HG03378 (cell line): ENCODE measurements at regions not wholly inside any gene's neighbourhood (a gene's known extent, or its start where the extent isn't known, plus 50 kb on each side); places are given as distances from the start of the nearest gene placed in this dataset.

Experiments used
- ATAC-seq: cut with Tn5 transposase; IDR thresholded peaks from one replicate; pipeline ENCODE4 v1.9.1; 2021; ENCODE audit warnings: mild to moderate bottlenecking, moderate library complexity; ENCODE audit not compliant: unreplicated experiment

- ATAC-seq: no peak
Observed at GRCh38 chr4:164462471-164462870, 291.5 kb upstream of the SMIM31 start.

GRCh38 chr4:164464313-164464712, 289.6 kb upstream of the SMIM31 start:
- ATAC-seq: no peak

DNA sequence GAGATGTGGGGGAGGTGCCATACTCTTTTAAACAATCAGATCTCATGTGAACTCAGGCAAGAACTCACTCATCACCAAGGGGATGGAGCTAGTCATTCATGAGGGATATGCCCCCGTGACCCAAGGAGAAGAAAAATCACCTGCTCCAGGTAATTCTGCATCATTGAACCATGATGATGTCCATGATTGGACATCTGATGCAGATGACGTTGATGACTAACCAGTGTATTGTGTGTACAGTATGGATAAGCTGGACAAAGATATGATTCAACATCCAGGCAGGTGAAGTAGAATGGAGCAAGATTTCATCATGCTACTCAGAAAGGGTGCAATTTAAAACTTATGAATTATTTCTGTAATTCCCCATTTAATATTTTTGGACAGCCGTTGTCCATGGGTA, 286.4 kb upstream of the SMIM31 start:
- ATAC-seq: no peak

GRCh38 chr4:164481306-164482091, 272.4 kb upstream of the SMIM31 start:
- ATAC-seq: no peak

GRCh38 chr4:164482092-164482404, 271.9 kb upstream of the SMIM31 start:
- ATAC-seq: no peak

DNA sequence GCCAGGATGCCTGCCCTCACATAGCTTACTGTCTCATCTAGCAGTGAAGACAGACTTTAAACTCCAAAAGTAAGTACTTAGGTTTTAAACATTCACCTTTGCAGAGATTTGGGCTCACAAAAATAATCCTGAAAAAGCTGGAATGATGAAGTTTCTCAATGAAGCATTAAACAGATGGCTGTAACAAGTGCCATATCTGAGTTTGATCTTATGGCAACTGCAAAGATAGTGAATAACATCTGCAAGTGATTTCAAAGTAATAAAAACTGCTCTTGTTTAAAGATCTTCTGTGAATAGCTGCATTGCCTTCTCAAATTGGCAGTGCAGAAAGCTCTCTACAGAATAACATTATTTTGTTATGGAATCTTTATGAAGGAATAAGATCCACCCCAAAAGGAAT, 271.2 kb upstream of the SMIM31 start:
- no peak for ATAC-seq

DNA sequence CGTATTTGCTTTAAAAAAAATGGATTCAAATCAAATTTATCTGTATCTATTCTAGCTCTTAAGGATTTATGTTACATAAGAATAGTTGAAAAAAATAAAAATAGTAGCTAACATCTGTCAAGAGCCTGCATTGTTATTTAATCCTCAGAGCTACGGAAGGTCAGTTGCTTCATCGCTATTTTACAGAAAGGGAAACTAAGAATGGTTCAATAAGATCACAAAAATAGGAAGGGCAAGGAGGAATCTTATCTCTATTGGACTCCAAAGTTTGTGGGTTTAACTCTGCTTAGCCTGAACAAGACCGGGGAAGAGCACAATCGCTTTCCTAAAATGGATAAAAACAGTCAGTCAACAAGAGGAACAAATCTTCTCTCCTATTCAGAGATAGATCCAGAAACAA, 270.2 kb upstream of the SMIM31 start:
- no peak for ATAC-seq

DNA sequence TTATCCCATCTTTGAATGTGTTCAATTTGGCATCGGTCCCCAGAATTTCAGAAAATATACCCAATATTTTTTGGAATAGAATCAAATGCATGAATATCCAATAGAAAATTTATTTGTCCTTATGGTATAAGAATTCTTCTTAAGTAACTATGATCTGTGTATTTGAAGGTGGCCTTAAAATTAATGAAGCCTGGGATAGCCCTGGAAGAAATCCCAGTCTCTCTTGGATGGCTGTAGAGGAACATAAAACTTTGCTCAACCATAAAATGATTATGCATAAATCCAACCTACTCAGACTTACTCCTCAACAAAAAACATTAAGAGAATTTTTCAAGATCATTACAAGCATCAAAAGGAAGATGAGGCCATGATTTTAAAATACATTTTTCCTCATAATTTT, 269.4 kb upstream of the SMIM31 start:
- ATAC-seq: no peak

GRCh38 chr4:164485136-164485535, 268.8 kb upstream of the SMIM31 start:
- ATAC-seq: no peak

DNA sequence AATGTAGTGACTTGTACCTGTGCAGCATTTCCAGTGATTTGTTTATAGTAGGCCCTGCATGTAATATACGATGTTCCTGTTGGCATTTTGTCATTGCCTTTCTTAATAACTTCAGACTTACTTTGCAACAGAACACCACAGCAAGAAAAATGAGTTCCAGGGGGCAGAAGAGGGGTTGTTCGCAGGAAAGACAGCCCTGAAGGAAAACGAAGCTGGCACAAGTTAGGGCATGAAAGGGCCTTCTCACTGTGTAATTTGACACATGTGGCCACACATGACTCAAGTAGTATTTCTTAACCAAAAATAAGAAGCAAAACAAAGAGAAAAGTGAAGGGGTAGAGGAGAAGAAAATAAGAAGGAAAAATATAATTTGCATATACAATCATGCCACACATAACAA, 265.8 kb upstream of the SMIM31 start:
- ATAC-seq: no peak

GRCh38 chr4:164501074-164501473, 252.9 kb upstream of the SMIM31 start:
- no peak for ATAC-seq

- ATAC-seq: no peak
Observed at GRCh38 chr4:164503874-164504273, 250.1 kb upstream of the SMIM31 start.

DNA sequence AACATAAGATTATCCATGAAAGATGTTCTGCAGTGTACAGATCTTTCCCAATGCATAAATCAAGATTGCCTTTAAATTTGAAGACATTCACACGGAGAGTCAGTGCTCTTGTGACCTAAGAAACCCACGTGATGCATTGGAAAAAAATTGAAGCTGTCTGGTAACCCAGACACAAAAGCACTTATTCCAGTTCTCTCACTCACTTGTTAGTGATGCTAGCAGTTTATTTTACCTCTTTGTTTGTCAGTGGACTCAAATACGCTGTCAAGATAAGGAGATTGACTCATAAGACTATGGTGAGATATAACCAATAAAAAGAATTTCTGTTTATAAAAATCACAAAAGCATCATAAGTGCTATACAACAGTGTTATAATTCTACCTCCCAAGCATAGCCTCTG, 245.8 kb upstream of the SMIM31 start:
- no peak for ATAC-seq

DNA sequence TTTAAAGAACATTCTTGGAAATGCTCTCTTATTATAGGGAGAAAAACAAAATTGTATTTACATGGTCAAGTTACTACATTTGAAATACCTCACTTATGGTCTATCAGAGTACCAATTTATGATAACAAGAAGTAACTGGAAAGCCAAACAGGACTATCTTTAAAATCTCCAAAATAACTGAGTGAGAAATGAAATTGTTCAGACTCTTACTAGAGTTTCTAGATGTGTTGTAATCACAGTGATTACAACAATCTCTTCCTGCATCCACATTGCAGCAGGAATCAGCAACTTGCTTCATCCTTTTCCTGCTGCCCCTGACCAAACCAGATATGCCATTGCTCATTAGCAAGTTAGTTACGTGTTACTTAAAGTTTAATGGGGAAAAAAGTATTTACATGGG, 245.2 kb upstream of the SMIM31 start:
- no peak for ATAC-seq

- no peak for ATAC-seq
Observed at GRCh38 chr4:164509951-164510350, 244.0 kb upstream of the SMIM31 start.

DNA sequence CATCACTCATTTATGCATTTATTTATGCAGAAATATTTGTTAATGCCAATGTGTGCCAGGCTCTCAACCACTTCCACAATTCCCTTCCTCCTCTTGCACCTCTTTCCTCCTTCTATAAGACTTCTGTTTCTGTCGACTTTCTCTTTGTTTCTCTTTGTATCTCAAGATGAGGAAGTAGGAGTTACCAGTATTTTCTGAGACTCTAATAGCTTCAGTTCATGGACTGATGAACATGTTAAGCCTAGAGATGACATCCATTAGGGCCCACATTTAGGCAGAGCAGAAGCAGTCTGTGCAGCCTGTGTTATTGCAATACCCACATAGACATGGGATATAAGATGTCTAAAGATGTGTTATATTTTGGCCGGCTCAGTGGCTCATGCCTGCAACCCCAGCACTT, 241.8 kb upstream of the SMIM31 start:
- no peak for ATAC-seq

GRCh38 chr4:164514765-164515164, 239.2 kb upstream of the SMIM31 start:
- ATAC-seq: no peak

DNA sequence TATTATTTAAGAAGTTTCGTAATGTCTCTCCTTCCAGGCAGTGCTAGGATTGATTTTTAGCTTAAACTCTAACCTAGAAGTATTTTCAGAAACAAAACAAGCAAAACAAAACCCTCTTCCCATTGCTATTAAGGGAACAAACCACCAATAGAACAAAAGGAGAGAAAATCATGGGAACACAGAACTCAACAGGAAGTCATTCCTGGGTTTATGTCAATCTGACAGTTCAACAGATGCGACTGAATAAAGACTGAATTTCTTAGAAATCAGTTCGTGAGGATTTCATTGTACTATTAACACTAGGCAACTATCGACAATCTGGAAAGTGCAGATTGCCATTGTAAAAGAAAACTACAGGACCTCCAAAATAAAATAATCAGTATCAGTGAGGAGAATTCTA, 229.1 kb upstream of the SMIM31 start:
- ATAC-seq: no peak

DNA sequence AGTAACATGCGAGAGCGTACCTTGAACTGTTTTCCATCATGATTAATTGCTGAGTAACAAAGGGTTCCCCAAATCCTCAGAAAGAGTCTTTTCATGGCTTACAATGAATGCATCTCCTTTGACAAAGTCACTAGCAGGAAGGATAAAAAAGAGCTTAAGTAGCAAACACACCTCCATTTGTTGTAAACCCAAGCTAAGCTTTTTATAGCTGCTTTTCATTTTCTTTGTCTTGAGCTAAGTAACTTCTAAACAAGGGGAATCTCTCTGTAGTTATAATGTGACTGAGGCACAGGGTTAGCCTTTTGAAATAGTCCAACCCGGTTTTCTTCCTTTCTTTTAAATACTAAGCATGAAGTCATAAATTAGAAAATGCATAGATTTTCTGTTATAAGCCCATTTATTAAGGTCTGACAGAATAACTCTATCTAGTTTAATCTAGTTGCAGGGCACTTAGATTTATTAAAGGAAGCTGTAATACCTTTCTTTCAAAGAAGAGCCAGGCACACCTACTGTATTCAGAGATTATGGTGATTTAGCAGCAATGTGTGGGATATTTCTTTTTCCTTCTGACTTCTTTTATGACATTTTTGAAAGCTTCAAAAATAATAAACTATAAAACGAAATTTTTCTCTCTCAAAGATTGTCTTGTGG, 226.9 kb upstream of the SMIM31 start:
- ATAC-seq: no peak

DNA sequence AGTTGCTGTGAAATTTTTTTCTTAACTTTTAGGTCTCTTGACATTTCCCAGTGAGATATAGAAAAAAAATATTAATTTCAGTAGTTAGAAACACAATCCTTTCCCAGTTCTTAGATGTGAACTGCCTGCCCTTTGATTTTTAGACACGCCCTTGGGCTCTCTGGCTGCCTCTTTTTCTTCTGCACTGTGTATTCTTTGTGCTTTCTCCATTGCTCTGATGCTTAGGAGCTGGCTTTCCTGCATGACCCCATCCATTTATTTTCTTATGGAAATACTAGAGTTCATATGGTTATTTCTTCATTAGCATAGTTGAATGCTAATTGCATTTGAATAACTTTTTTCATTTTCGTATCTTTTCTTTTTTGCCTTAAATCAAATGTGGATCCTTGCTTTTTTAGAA, 224.9 kb upstream of the SMIM31 start:
- ATAC-seq: no peak

DNA sequence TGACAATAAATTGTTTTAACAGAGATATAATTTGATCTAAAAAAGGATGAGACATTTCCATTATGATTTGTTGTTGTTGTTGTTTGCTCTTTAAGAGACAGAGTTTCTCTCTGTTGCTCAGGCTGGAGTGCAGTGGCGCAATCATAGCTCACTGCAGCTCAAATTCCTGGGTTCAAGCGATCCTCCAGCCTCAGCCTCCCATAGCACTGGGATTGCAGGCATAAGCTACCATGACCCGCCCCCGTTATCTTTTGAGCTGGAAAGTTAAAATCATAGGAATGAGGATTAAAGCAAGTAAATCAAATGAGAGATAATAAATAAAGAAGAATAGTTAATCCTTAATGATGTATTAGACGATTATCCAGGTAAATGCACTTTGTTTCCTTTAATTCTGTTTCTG, 224.4 kb upstream of the SMIM31 start:
- ATAC-seq: no peak

DNA sequence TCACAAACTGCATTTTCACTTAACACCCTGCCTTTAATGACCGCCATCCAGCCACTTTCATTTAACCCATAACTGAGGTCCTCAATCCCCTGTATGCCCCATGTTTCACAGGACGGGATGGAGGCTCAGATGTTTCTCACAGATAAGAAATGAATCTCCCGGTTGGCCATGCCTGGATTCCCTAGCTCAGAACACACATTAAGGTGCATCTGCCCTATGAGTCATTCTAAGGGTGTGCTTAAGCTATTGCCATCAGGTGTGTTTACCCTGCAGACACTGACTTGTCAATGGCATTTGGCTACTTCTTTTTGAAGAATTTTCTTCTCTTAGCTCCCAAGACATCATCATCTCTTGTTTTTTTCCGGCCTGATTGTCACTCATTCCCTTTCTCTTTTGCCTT, 222.6 kb upstream of the SMIM31 start:
- no peak for ATAC-seq

DNA sequence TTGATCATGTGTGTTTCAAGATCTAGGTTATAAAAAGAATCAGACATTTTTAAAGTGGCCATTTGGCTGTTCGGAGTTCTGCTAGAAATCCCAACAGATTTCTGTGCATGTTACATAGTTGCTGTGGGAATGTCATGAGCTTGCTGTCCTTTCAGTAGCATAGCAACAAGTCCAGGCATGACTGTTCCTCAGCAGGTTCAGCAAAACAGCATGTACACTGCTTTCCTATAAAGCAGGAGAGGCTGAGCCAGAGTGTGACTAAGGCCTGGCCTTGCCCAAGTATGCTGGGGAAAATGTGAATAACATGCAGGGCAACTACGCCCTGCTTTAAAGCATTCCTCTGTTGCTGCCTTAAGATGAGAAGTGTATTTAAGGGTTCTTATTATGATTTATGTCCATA, 217.1 kb upstream of the SMIM31 start:
- ATAC-seq: no peak
